B cell (primary cell): ENCODE measurements at regions not wholly inside any gene's neighbourhood (a gene's known extent, or its start where the extent isn't known, plus 50 kb on each side); places are given as distances from the start of the nearest gene placed in this dataset.

ENCODE experiments used
- ATAC-seq: fragments of 200-7000 bp; cut with Tn5 transposase; one replicate; pipeline ENCODE4 v1.10.0; 2021; ENCODE audit warnings: low read depth, mild to moderate bottlenecking, moderate number of reproducible peaks, moderate library complexity
- CTCF ChIA-PET: fragments of 350-600 bp; sonication (Branson Sonifier 250); formaldehyde crosslinking; loops from one replicate; lab custom pipeline; 2021; ENCODE audit warnings: antibody characterized with exemption, inconsistent platforms; lab: Charles Lee
- POLR2A ChIA-PET: fragments of 350-600 bp; sonication (Branson Sonifier 250); formaldehyde crosslinking; loops from one replicate; lab custom pipeline; 2021; ENCODE audit warnings: antibody characterized with exemption; lab: Charles Lee
- DNase-seq: peaks from one replicate; pipeline ENCODE4 v3.0.0; 2013
- H2AFZ ChIP-seq: 2 replicates; pipeline ENCODE4 v1.6.1; 2012; ENCODE audit warnings: mild to moderate bottlenecking, low read depth, low read length; ENCODE audit not compliant: insufficient read depth, poor library complexity, severe bottlenecking
- H3K27ac ChIP-seq, 2 donors: 1 replicate in 1 of 2; 2 replicates in 1 of 2; pipeline ENCODE4 v1.5.1; 2012 to 2013; ENCODE audit warnings: low read length in 2 of 2, mild to moderate bottlenecking in 2 of 2, moderate library complexity in 1 of 2
- H3K27me3 ChIP-seq, 4 experiments: fragments of 200-600 bp in 1 of 4; sonication (generic) in 1 of 4; replicated peaks in 1 of 4; 1 replicate in 2 of 4; 2 replicates in 2 of 4; pipeline versions ENCODE4 v1.6.1 to v1.7.0; 2013 to 2016; ENCODE audit warnings: low read length in 3 of 4, mild to moderate bottlenecking in 2 of 4, mixed read lengths in 1 of 4, moderate library complexity in 1 of 4; ENCODE audit not compliant: insufficient read depth in 4 of 4, control insufficient read depth in 3 of 4; ENCODE audit errors: control extremely low read depth in 1 of 4
- H3K36me3 ChIP-seq, 2 experiments: replicated peaks in 1 of 2; 1 replicate in 1 of 2; 2 replicates in 1 of 2; pipeline versions ENCODE4 v1.6.1 to v1.7.1; 2013; ENCODE audit warnings: low read length in 1 of 2; ENCODE audit not compliant: insufficient read depth in 2 of 2, control insufficient read depth in 1 of 2; ENCODE audit errors: control extremely low read depth in 1 of 2, extremely low read depth in 1 of 2
- H3K4me1 ChIP-seq, 2 donors: fragments of 200-600 bp in 1 of 2; sonication (generic) in 1 of 2; 1 replicate in 1 of 2; 2 replicates in 1 of 2; pipeline versions ENCODE4 v1.5.1 to v1.6.1; 2013 to 2017; ENCODE audit warnings: low read length in 2 of 2; ENCODE audit not compliant: control insufficient read depth in 2 of 2, insufficient read depth in 2 of 2
- H3K4me2 ChIP-seq: replicated peaks from 2 replicates; pipeline ENCODE3; 2012; ENCODE audit warnings: mild to moderate bottlenecking, low read depth, low read length; ENCODE audit not compliant: poor library complexity, severe bottlenecking
- H3K4me3 ChIP-seq, 5 experiments: fragments of 200-600 bp in 1 of 5; sonication (generic) in 1 of 5; 1 replicate in 3 of 5; 2 replicates in 2 of 5; pipeline versions ENCODE4 v1.5.1 to v1.7.0; 2011 to 2016; ENCODE audit warnings: low read length in 4 of 5, mild to moderate bottlenecking in 4 of 5, low read depth in 2 of 5, control low read depth in 1 of 5, moderate library complexity in 1 of 5; ENCODE audit not compliant: insufficient read depth in 1 of 5; ENCODE audit errors: control extremely low read depth in 1 of 5, extremely low read depth in 1 of 5
- H3K79me2 ChIP-seq: fragments of 200-600 bp; sonication (generic); one replicate; pipeline ENCODE4 v1.6.0; 2016; ENCODE audit warnings: low read length; ENCODE audit not compliant: control insufficient read depth, insufficient read depth
- H3K9ac ChIP-seq: fragments of 200-600 bp; sonication (generic); 2 replicates; pipeline ENCODE4 v1.6.1; 2017; ENCODE audit warnings: mild to moderate bottlenecking, low read length, moderate library complexity
- H3K9me3 ChIP-seq, 3 donors: one replicate each; pipeline versions ENCODE4 v1.6.1 to v1.7.1; 2013; ENCODE audit warnings: low read length in 2 of 3; ENCODE audit not compliant: control insufficient read depth in 2 of 3, insufficient read depth in 1 of 3; ENCODE audit errors: control extremely low read depth in 1 of 3
- H4K20me1 ChIP-seq: 2 replicates; pipeline ENCODE4 v1.6.0; 2012; ENCODE audit warnings: mild to moderate bottlenecking, low read length; ENCODE audit not compliant: insufficient read depth, control insufficient read depth, poor library complexity, severe bottlenecking
- H3K27ac Mint-ChIP-seq: one replicate; pipeline ENCODE4 v1.8.0; 2021; ENCODE audit warnings: mixed read lengths
- H3K27me3 Mint-ChIP-seq: one replicate; pipeline ENCODE4 v1.8.0; 2021; ENCODE audit warnings: mixed read lengths
- H3K4me1 Mint-ChIP-seq: one replicate; pipeline ENCODE4 v1.8.0; 2021; ENCODE audit warnings: mixed read lengths
- H3K4me3 Mint-ChIP-seq: one replicate; pipeline ENCODE4 v1.8.0; 2021; ENCODE audit warnings: mixed read lengths
- H3K9me3 Mint-ChIP-seq: one replicate; pipeline ENCODE4 v1.8.0; 2022; ENCODE audit warnings: mixed read lengths; ENCODE audit not compliant: insufficient read depth
- CTCF ChIP-seq: fragments of 200-600 bp; IDR thresholded peaks from one replicate; pipeline ENCODE4 v1.8.0; 2022; ENCODE audit warnings: antibody characterized with exemption, mild to moderate bottlenecking
- EZH2 ChIP-seq: IDR thresholded peaks from 2 replicates; pipeline ENCODE4 v1.6.1; 2012; ENCODE audit warnings: borderline replicate concordance, low read depth, mild to moderate bottlenecking, moderate library complexity, low read length; ENCODE audit not compliant: insufficient read depth, poor library complexity, severe bottlenecking
- WGBS: methylation state at CpG from one replicate; pipeline ENCODE4 v1.1.5; 2013; ENCODE audit warnings: missing lambda C conversion rate; ENCODE audit not compliant: insufficient coverage; 5-methylcytosine and 5-hydroxymethylcytosine counted together
- intact Hi-C: fragments of 100-400 bp; cut with micrococcal nuclease; formaldehyde crosslinking; loops from one replicate; pipeline ENCODE4 v1.10.0; 2022

- Mint-ChIP-seq H3K4me3 (no peak overlapping the region), H3K4me1 (no peaks in the 10 kb centered on the region), H3K9me3 (no peaks in the 10 kb centered on the region), H3K27ac (no peak overlapping the region), H3K27me3 (no peaks in the 10 kb centered on the region)
- Histone ChIP-seq H3K79me2 (no peaks in the 10 kb centered on the region), H4K20me1 (no peaks in the 10 kb centered on the region), H3K9me3 (peaks cover 0 to 3% (median 0%) of the 10 kb centered on the region in 3 donors), H3K27ac (no peak overlapping the region), H3K4me3 (no peak overlapping the region), H3K27me3 (no peaks in the 10 kb centered on the region), H3K4me1 (no peaks in the 10 kb centered on the region), H2AFZ (no peak overlapping the region), H3K36me3 (no peaks in the 10 kb centered on the region), H3K4me2 (no peak overlapping the region), H3K9ac (no peak overlapping the region)
- DNase-seq (no peak), ATAC-seq (no peak)
- CTCF ChIA-PET = no interaction called here
- POLR2A ChIA-PET = no interaction called here
- intact Hi-C loops = no loop called here
- TF ChIP-seq CTCF = no peak
- no peak for TF ChIP-seq EZH2
- 91% methylated on average over 10 of the region's 11 CpGs for WGBS
Observed at GRCh38 chr7:113456533-113456932, 338.2 kb upstream of the SMIM30 start.

- no CpG with 5 or more reads among the region's 3 CpGs for WGBS
- H3K27me3 ChIP-seq = no peaks in the 10 kb centered on the region
Observed at GRCh38 chr7:113454597-113455169, 336.3 kb upstream of the SMIM30 start.

More at GRCh38 chr7:113454597-113455169, 336.3 kb upstream of the SMIM30 start:
- no peaks in the 10 kb centered on the region for H3K4me1 Mint-ChIP-seq
- H3K9me3 Mint-ChIP-seq = no peaks in the 10 kb centered on the region
- H3K27me3 Mint-ChIP-seq = no peaks in the 10 kb centered on the region
- no peak overlapping the region for H3K27ac Mint-ChIP-seq
- no peak overlapping the region for H3K27ac ChIP-seq
- ChIA-PET CTCF (no interaction called here), POLR2A (no interaction called here)
- intact Hi-C loops = no loop called here
- no peak overlapping the region for H3K9ac ChIP-seq
- no peak overlapping the region for H3K4me3 Mint-ChIP-seq
- H2AFZ ChIP-seq = no peak overlapping the region
- no peaks in the 10 kb centered on the region for H3K36me3 ChIP-seq
- H3K9me3 ChIP-seq = peaks cover 0 to 3% (median 0%) of the 10 kb centered on the region in 3 donors
- no peak for ATAC-seq
- no peaks in the 10 kb centered on the region for H4K20me1 ChIP-seq
- H3K4me3 ChIP-seq = no peak overlapping the region
- no peak overlapping the region for H3K4me2 ChIP-seq
- DNase-seq = no peak
- H3K4me1 ChIP-seq = no peaks in the 10 kb centered on the region
- H3K79me2 ChIP-seq = no peaks in the 10 kb centered on the region
- TF ChIP-seq CTCF (no peak), EZH2 (no peak)
